ENCODE measurements at regions not wholly inside any gene's neighbourhood (a gene's known extent, or its start where the extent isn't known, plus 50 kb on each side); places are given as distances from the start of the nearest gene placed in this dataset.

- TF ChIP-seq CEBPB (IDR thresholded peaks at IDR 0.05) (no peak), REST (IDR thresholded peaks at IDR 0.05; ENCODE audit: low read depth) (no peak), YY1 (IDR thresholded peaks at IDR 0.05; ENCODE audit: low read depth) (no peak), EP300 (IDR thresholded peaks at IDR 0.05; ENCODE audit: borderline replicate concordance) (no peak)
These were observed 552.1 kb upstream of the CDH9 start for GRCh38 chr5:27590503-27590902.

Data from Ishikawa (cell line).